ENCODE measurements at regions not wholly inside any gene's neighbourhood (a gene's known extent, or its start where the extent isn't known, plus 50 kb on each side); places are given as distances from the start of the nearest gene placed in this dataset.
"Not testable (repeated sequence)": the region's sequence is repeated elsewhere in the genome, so short reads cannot be mapped to it uniquely, and the experiment has no call there.

DNA sequence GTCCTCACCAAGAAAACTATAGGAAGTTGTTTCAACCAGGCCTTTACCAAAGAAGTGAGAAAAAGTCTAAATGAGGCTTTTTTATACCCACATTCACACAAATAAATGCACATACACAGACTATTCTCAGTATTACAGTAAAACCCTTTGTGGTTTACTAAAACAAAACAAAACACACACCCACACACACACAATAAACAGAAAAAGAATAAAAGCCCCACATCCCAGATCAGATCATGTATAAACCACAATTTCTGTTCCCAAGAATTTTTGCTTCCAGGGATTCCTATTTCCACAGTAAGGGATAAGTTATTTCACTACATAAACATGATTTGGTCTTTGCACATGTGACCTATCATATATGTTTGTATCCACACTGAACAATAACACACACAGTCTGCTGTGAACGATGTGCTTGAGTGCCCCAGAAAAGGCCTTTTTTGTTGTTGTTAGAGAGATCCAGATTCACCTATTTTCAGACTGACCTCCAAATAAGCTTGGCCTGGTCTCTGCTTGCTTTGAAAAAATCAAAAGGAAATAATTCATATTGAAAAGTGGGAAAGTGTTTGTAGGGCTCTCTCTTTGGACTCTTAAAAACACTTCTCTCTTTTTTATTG is 283.4 kb upstream of the ATP11B start:
- intact Hi-C loops (cut with DNase I; ENCODE audit: low total_unique reads), result no loop called here
- H3K4me3 ChIP-seq, result no peak overlapping the region
- no peaks in the 10 kb centered on the region for H3K4me1 ChIP-seq
- H3K27me3 ChIP-seq, result no peaks in the 10 kb centered on the region
- no peaks in the 10 kb centered on the region for H3K9me3 ChIP-seq
- no peaks in the 10 kb centered on the region for H3K36me3 ChIP-seq
- TF ChIP-seq CTCF (IDR thresholded peaks at IDR 0.05), result no peak
- no peak for TF ChIP-seq POLR2A (IDR thresholded peaks at IDR 0.05)
- no peak overlapping the region for H3K27ac ChIP-seq
- no peak for DNase-seq

GRCh38 chr3:182514236-182514964 is 278.9 kb upstream of the ATP11B start:
- Histone ChIP-seq H3K4me1 (no peaks in the 10 kb centered on the region), H3K4me3 (no peak overlapping the region), H3K27ac (no peak overlapping the region), H3K9me3 (no peaks in the 10 kb centered on the region), H3K27me3 (no peaks in the 10 kb centered on the region), H3K36me3 (no peaks in the 10 kb centered on the region)
- intact Hi-C loops (cut with DNase I; ENCODE audit: low total_unique reads), result no loop called here
- TF ChIP-seq POLR2A (IDR thresholded peaks at IDR 0.05) (no peak), CTCF (IDR thresholded peaks at IDR 0.05) (no peak)
- no peak for DNase-seq

DNA sequence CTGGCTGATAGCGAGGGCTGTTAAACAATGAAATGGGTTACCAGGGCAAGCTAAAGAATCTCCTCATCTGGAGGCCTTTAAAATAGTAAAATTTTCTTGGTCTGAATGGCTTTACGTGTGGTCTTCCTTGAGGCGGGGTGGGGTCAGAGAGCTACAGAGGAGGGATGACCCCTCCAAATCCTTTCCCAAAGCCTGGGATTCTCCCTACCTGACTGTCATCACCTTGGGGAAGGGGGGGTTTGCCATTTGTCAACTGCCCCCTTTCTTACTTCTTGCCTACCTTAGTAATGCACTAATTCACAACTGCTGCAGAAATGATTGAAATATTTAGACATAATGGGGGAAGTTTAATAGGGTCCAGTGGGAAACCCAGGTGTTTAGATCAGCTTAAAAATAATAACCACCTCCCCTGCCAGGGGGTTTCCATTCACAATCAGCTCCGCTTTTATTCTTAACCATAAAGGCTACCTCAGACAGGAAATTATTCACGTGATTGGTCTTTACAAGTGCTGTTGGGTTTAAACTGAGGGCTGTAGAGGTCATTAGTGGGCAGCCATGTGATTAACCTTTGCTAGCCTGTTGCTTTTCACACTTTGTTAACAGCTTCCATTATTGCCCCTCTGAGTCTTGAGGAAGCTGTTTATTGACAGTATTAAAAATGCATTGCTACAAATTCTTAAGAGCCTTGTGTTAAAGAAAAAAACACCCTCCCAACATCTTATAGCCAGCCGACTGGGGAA is 276.5 kb upstream of the ATP11B start:
- H3K27me3 ChIP-seq, result no peaks in the 10 kb centered on the region
- no peaks in the 10 kb centered on the region for H3K4me1 ChIP-seq
- H3K27ac ChIP-seq, result no peak overlapping the region
- no peak overlapping the region for H3K4me3 ChIP-seq
- intact Hi-C loops (cut with DNase I; ENCODE audit: low total_unique reads), result no loop called here
- TF ChIP-seq POLR2A (IDR thresholded peaks at IDR 0.05), result no peak
- no peaks in the 10 kb centered on the region for H3K9me3 ChIP-seq
- DNase-seq, result no peak
- H3K36me3 ChIP-seq, result no peaks in the 10 kb centered on the region

GRCh38 chr3:182519569-182519968 is 273.7 kb upstream of the ATP11B start:
- Histone ChIP-seq H3K9me3 (no peaks in the 10 kb centered on the region), H3K27ac (no peak overlapping the region), H3K27me3 (no peaks in the 10 kb centered on the region), H3K36me3 (no peaks in the 10 kb centered on the region), H3K4me1 (no peaks in the 10 kb centered on the region), H3K4me3 (no peak overlapping the region)
- TF ChIP-seq POLR2A (IDR thresholded peaks at IDR 0.05) (no peak), CTCF (IDR thresholded peaks at IDR 0.05) (no peak)
- no peak for DNase-seq
- intact Hi-C loops (cut with DNase I; ENCODE audit: low total_unique reads), result no loop called here

DNA sequence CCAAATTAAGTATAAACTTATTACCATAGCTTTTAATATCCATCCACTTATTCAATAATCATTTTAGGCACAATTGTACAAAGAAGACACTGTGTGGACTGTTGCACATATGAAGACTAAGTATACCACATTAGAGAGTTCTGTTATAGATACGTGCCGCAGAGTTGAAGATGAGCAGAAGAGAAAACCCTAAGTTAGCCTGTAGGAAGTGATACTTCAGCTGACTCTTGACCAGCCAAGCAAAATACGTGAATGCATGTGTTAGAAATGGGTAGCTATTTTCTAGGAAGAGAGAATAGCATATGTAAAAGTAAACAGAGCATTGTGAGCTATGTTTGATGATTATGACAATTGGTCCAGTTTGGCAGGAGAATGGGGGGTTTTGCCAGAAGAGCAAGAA is 272.0 kb upstream of the ATP11B start:
- Histone ChIP-seq H3K27ac (no peak overlapping the region), H3K4me1 (no peaks in the 10 kb centered on the region), H3K9me3 (no peaks in the 10 kb centered on the region), H3K36me3 (no peaks in the 10 kb centered on the region), H3K27me3 (no peaks in the 10 kb centered on the region), H3K4me3 (no peak overlapping the region)
- intact Hi-C loops (cut with DNase I; ENCODE audit: low total_unique reads), result no loop called here
- no peak for TF ChIP-seq POLR2A (IDR thresholded peaks at IDR 0.05)
- no peak for TF ChIP-seq CTCF (IDR thresholded peaks at IDR 0.05)
- no peak for DNase-seq

GRCh38 chr3:182523424-182523823 is 269.9 kb upstream of the ATP11B start:
- intact Hi-C loops (cut with DNase I; ENCODE audit: low total_unique reads); DNase-seq: not testable (repeated sequence)

More at GRCh38 chr3:182523424-182523823, 269.9 kb upstream of the ATP11B start:
- H3K27me3 ChIP-seq, H3K36me3 ChIP-seq, H3K4me3 ChIP-seq, H3K27ac ChIP-seq, H3K9me3 ChIP-seq, H3K4me1 ChIP-seq: not testable (repeated sequence)

Data from uterus (tissue), 3 donors.